GM12878 (cell line): ENCODE measurements at regions not wholly inside any gene's neighbourhood (a gene's known extent, or its start where the extent isn't known, plus 50 kb on each side); places are given as distances from the start of the nearest gene placed in this dataset.

Experiments used
- ATAC-seq: fragments of 200-7000 bp; cut with Tn5 transposase; 3 replicates; pipeline ENCODE4 v1.9.1; 2020; ENCODE audit warnings: mild to moderate bottlenecking, moderate library complexity
- BruUV-seq: library from RNA; stranded (reverse); fragments of 400-500 nt; replicated peaks from 2 replicates; lab custom pipeline; 2021; lab: Mats Ljungman, UMichigan
- CTCF ChIA-PET: fragments of 300-600 bp; sonication (Branson Sonifier 250); formaldehyde crosslinking; extraction: SDS; loops from one replicate; lab custom pipeline; 2021; ENCODE audit warnings: inconsistent platforms; lab: Yijun Ruan, JAX
- POLR2A ChIA-PET: fragments of 350-600 bp; formaldehyde crosslinking; extraction: SDS; loops from one replicate; lab custom pipeline; 2021; ENCODE audit warnings: inconsistent platforms; lab: Charles Lee
- RAD21 ChIA-PET: fragments of 300-600 bp; sonication (Branson Sonifier 250); formaldehyde crosslinking; loops from one replicate; lab custom pipeline; 2023; ENCODE audit warnings: antibody characterized with exemption; ENCODE audit not compliant: unreplicated experiment; lab: Charles Lee
- SMC1A ChIA-PET: fragments of 300-600 bp; sonication (Branson Sonifier 250); formaldehyde crosslinking; loops from one replicate; lab custom pipeline; 2023; ENCODE audit not compliant: unreplicated experiment, uncharacterized antibody; lab: Charles Lee
- DNase-seq: peaks from one replicate; pipeline ENCODE4 v3.0.0-alpha.2; 2011; ENCODE audit warnings: low read depth, low spot score
- FAIRE-seq: peaks from 3 replicates; lab custom pipeline; 2011; peaks lifted over from hg19 to GRCh38; lab: Jason Lieb, UNC
- H2AFZ ChIP-seq: 2 replicates; pipeline ENCODE4 v1.6.0; 2011; ENCODE audit warnings: low read depth, low read length, control low read depth; ENCODE audit not compliant: control insufficient read depth
- H3K27ac ChIP-seq: 2 replicates; pipeline ENCODE4 v1.5.1; 2011; ENCODE audit warnings: control low read depth; ENCODE audit not compliant: control insufficient read depth, insufficient read depth
- H3K27me3 ChIP-seq, 2 experiments: replicated peaks in 1 of 2; 2 replicates each; pipeline versions ENCODE4 v1.6.0 to v1.6.1; 2011; ENCODE audit warnings: low read length in 1 of 2; ENCODE audit not compliant: control insufficient read depth in 2 of 2, insufficient read depth in 2 of 2
- H3K36me3 ChIP-seq, 2 experiments: 2 replicates each; pipeline ENCODE4 v1.5.1; 2011; ENCODE audit warnings: low read length in 1 of 2; ENCODE audit not compliant: control insufficient read depth in 2 of 2, insufficient read depth in 2 of 2
- H3K4me1 ChIP-seq: 2 replicates; pipeline ENCODE4 v1.6.1; 2011; ENCODE audit warnings: mild to moderate bottlenecking, low read length, moderate library complexity, mixed read lengths; ENCODE audit not compliant: control insufficient read depth, insufficient read depth
- H3K4me2 ChIP-seq: 2 replicates; pipeline ENCODE4 v1.6.0; 2011; ENCODE audit warnings: control low read depth; ENCODE audit not compliant: control insufficient read depth, insufficient read depth
- H3K4me3 ChIP-seq: fragments of 200-600 bp; sonication (generic); 2 replicates; pipeline ENCODE4 v1.5.1; 2016
- H3K79me2 ChIP-seq: 2 replicates; pipeline ENCODE4 v1.6.0; 2011; ENCODE audit warnings: low read length; ENCODE audit not compliant: control insufficient read depth, insufficient read depth
- H3K9ac ChIP-seq: 2 replicates; pipeline ENCODE4 v1.8.0; 2011; ENCODE audit warnings: low read length, control low read depth, mixed read lengths; ENCODE audit not compliant: control insufficient read depth, insufficient read depth
- H3K9me3 ChIP-seq: replicated peaks from 3 replicates; pipeline ENCODE4 v1.5.1; 2011; ENCODE audit warnings: mild to moderate bottlenecking, low read length; ENCODE audit not compliant: control insufficient read depth, insufficient read depth
- H4K20me1 ChIP-seq: 2 replicates; pipeline ENCODE4 v1.6.0; 2011; ENCODE audit not compliant: control insufficient read depth, insufficient read depth
- GABPA ChIP-seq: IDR thresholded peaks from 2 replicates; pipeline ENCODE4 v1.6.1; 2014; ENCODE audit warnings: antibody characterized with exemption, low read depth, mild to moderate bottlenecking, inconsistent platforms
- HCFC1 ChIP-seq: fragments of 150-350 bp; IDR thresholded peaks from 2 replicates; pipeline ENCODE4 v1.6.1; 2014; ENCODE audit warnings: low read length
- MEF2A ChIP-seq: IDR thresholded peaks from 2 replicates; pipeline ENCODE4 v1.6.1; 2011; ENCODE audit warnings: low read depth, mild to moderate bottlenecking, low read length, moderate library complexity; ENCODE audit not compliant: insufficient read depth
- MEF2B ChIP-seq: fragments of 450-650 bp; IDR thresholded peaks from 2 replicates; pipeline ENCODE4 v1.6.1; 2018; ENCODE audit warnings: mild to moderate bottlenecking, moderate library complexity; ENCODE audit not compliant: partially characterized antibody, poor library complexity, severe bottlenecking
- NFXL1 ChIP-seq: fragments of 450-650 bp; IDR thresholded peaks from 2 replicates; pipeline ENCODE4 v1.6.1; 2017; ENCODE audit warnings: antibody characterized with exemption, mild to moderate bottlenecking, borderline replicate concordance
- NR2C2 ChIP-seq: IDR thresholded peaks from 2 replicates; pipeline ENCODE4 v1.6.1; 2011; ENCODE audit warnings: borderline replicate concordance, low read depth; ENCODE audit not compliant: control insufficient read depth, insufficient read length
- RB1 ChIP-seq: fragments of 450-650 bp; formaldehyde crosslinking; IDR thresholded peaks from 2 replicates; pipeline ENCODE4 v1.6.1; 2017; ENCODE audit warnings: mild to moderate bottlenecking, borderline replicate concordance
- SPI1 ChIP-seq: IDR thresholded peaks from 2 replicates; pipeline ENCODE4 v1.6.1; 2011; ENCODE audit warnings: low read depth, mild to moderate bottlenecking, low read length, moderate library complexity, borderline replicate concordance; ENCODE audit not compliant: insufficient read depth
- TCF3 ChIP-seq: IDR thresholded peaks from 2 replicates; pipeline ENCODE4 v1.6.1; 2012; ENCODE audit warnings: low read depth, mild to moderate bottlenecking, low read length, borderline replicate concordance; ENCODE audit not compliant: insufficient read depth
- WGBS: methylation state at CpG from one replicate; pipeline ENCODE4 v1.1.6; 2016; ENCODE audit warnings: low lambda C conversion rate; ENCODE audit not compliant: insufficient replicate concordance, insufficient coverage; ENCODE audit errors: missing lambda C conversion rate; 5-methylcytosine and 5-hydroxymethylcytosine counted together
- in situ Hi-C: fragments of 300-500 bp; cut with MboI; formaldehyde crosslinking; loops from 9 replicates; pipeline ENCODE4 v1.14.3; 2018; ENCODE audit warnings: mixed read lengths
- intact Hi-C: fragments of 100-400 bp; cut with micrococcal nuclease; formaldehyde crosslinking; loops from one replicate; pipeline ENCODE4 v1.14.2; 2022; ENCODE audit not compliant: unreplicated experiment
- TF ChIP-seq, protein P1 (sequence below): fragments of 450-650 bp; IDR thresholded peaks from 2 replicates; pipeline ENCODE4 v1.6.1; 2016; ENCODE audit warnings: mild to moderate bottlenecking
- TF ChIP-seq, protein P2 (sequence below): fragments of 150-350 bp; IDR thresholded peaks from 2 replicates; pipeline ENCODE4 v1.6.1; 2016; ENCODE audit warnings: low read depth, low read length

DNA sequence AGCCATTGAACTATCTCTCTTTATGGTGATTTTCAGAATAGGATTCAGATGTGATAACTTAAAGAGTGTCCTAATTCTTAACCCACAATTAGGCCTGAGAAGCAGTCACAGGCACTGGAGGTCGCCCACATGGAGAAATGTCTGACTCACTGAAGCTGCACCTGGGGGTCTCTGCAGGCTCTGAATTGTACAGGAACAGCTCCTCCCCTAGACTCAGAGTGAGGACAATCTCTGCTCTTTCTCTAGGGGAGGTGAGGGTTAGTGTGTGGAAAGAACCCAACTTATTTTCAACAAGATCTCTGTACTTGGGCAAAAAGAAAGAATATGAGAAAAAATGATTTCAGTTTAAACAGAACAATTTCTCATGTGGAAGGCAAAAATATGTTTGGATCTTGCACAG is 1124.6 kb downstream of the TMEM121 start:
- no TSS peak for BruUV-seq
- Histone ChIP-seq H3K9me3 (no peaks in the 10 kb centered on the region), H3K36me3 (no peaks in the 10 kb centered on the region), H4K20me1 (no peaks in the 10 kb centered on the region), H3K27me3 (no peaks in the 10 kb centered on the region; a peak in 1 of 4 replicates), H3K4me2 (no peak overlapping the region), H3K4me3 (no peak overlapping the region), H3K9ac (no peak overlapping the region), H3K4me1 (peaks cover 8% of the 10 kb centered on the region), H2AFZ (no peak overlapping the region), H3K79me2 (no peaks in the 10 kb centered on the region), H3K27ac (no peak overlapping the region)
- ATAC-seq (no peak), FAIRE-seq (no peak), DNase-seq (no peak)
- ChIA-PET POLR2A (no interaction called here), RAD21 (interaction anchor here (0.7 kb wide), 1 partner anchor 13 kb away, joined by 3 read pairs; no protein-coding TSS in a partner anchor), SMC1A (interaction anchor here (1.0 kb wide), 1 partner anchor 30 kb away, joined by 3 read pairs; no protein-coding TSS in a partner anchor), CTCF (interaction anchor here (1.0 to 7.0 kb wide), 7 partner anchors 10 to 205 kb away, joined by 3 to 95 read pairs (median 4); no protein-coding TSS in a partner anchor)
- 0% methylated on average over 1 of the region's 1 CpG for WGBS
- in situ Hi-C loops (no loop called here), intact Hi-C loops (no loop called here)
- no peak for TF ChIP-seq SPI1

DNA sequence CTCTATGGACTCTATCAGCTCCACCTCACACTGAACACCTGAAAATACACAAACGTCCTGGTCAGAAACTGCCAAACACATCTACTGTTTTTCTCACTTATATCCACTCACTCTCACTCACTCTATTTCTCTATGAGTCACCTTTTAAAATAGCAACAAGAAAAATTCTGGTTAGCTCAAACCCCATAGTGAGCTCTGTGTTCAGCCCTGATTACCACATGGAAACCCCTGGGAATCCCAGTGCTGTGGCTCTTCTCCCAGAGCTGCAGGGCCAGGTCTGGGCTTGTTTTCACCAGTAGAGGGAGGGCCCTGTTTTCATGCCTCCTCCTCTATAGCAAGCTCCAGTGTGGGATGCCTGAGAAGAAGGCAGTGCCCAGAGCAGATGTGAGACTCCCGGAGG is 1126.1 kb downstream of the TMEM121 start:
- peaks cover 11% of the 10 kb centered on the region for H3K4me1 ChIP-seq
- H3K9ac ChIP-seq: 0 out of 2 replicates have a peak overlapping the region, but pooled peaks have one; percentile 2
- in situ Hi-C loops (no loop called here), intact Hi-C loops (loop anchor here (2.0 kb wide), 1 partner anchor 14 kb away; no protein-coding TSS in a partner anchor)
- H3K9me3 ChIP-seq: no peaks in the 10 kb centered on the region
- no peaks in the 10 kb centered on the region; a peak in 1 of 4 replicates for H3K27me3 ChIP-seq
- no TSS peak for BruUV-seq
- ATAC-seq: peak; percentile 82
- RAD21 ChIA-PET: interaction anchor here (0.8 to 1.4 kb wide), 2 partner anchors 10 to 114 kb away, joined by 3 to 6 read pairs; no protein-coding TSS in a partner anchor
- no peak overlapping the region for H3K4me3 ChIP-seq
- DNase-seq: peak; percentile 42
- 0% methylated on average over 2 of the region's 2 CpGs for WGBS
- no peak overlapping the region for H2AFZ ChIP-seq
- H3K79me2 ChIP-seq: no peaks in the 10 kb centered on the region
- CTCF ChIA-PET: interaction anchor here (0.5 to 7.0 kb wide), 15 partner anchors 8 to 235 kb away, joined by 3 to 95 read pairs (median 4); no protein-coding TSS in a partner anchor
- no peak for FAIRE-seq
- no peaks in the 10 kb centered on the region for H3K36me3 ChIP-seq
- POLR2A ChIA-PET: no interaction called here
- no peak overlapping the region for H3K27ac ChIP-seq
- peak overlapping the region; percentile 41 for H3K4me2 ChIP-seq
- SMC1A ChIA-PET: interaction anchor here (0.8 to 1.7 kb wide), 3 partner anchors 10 to 88 kb away, joined by 3 to 4 read pairs (median 4); no protein-coding TSS in a partner anchor
- no peaks in the 10 kb centered on the region for H4K20me1 ChIP-seq
- TF ChIP-seq NFXL1 (no peak), MEF2B (peak; percentile 65), MEF2A (peak; percentile 90), NR2C2 (no peak), GABPA (no peak), TCF3 (no peak), HCFC1 (no peak), RB1 (no peak)
- TF ChIP-seq, protein P1, sequence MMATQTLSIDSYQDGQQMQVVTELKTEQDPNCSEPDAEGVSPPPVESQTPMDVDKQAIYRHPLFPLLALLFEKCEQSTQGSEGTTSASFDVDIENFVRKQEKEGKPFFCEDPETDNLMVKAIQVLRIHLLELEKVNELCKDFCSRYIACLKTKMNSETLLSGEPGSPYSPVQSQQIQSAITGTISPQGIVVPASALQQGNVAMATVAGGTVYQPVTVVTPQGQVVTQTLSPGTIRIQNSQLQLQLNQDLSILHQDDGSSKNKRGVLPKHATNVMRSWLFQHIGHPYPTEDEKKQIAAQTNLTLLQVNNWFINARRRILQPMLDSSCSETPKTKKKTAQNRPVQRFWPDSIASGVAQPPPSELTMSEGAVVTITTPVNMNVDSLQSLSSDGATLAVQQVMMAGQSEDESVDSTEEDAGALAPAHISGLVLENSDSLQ: no peak
- TF ChIP-seq, protein P2, sequence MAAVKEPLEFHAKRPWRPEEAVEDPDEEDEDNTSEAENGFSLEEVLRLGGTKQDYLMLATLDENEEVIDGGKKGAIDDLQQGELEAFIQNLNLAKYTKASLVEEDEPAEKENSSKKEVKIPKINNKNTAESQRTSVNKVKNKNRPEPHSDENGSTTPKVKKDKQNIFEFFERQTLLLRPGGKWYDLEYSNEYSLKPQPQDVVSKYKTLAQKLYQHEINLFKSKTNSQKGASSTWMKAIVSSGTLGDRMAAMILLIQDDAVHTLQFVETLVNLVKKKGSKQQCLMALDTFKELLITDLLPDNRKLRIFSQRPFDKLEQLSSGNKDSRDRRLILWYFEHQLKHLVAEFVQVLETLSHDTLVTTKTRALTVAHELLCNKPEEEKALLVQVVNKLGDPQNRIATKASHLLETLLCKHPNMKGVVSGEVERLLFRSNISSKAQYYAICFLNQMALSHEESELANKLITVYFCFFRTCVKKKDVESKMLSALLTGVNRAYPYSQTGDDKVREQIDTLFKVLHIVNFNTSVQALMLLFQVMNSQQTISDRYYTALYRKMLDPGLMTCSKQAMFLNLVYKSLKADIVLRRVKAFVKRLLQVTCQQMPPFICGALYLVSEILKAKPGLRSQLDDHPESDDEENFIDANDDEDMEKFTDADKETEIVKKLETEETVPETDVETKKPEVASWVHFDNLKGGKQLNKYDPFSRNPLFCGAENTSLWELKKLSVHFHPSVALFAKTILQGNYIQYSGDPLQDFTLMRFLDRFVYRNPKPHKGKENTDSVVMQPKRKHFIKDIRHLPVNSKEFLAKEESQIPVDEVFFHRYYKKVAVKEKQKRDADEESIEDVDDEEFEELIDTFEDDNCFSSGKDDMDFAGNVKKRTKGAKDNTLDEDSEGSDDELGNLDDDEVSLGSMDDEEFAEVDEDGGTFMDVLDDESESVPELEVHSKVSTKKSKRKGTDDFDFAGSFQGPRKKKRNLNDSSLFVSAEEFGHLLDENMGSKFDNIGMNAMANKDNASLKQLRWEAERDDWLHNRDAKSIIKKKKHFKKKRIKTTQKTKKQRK: no peak
